Hepatocyte (in vitro differentiated cells): ENCODE measurements at regions not wholly inside any gene's neighbourhood (a gene's known extent, or its start where the extent isn't known, plus 50 kb on each side); places are given as distances from the start of the nearest gene placed in this dataset.

Experiments used
- DNase-seq: peaks from one replicate; pipeline ENCODE4 v3.0.0-alpha.2; 2016; ENCODE audit warnings: low spot score
- H2AFZ ChIP-seq: fragments of 200-600 bp; sonication (generic); 2 replicates; pipeline ENCODE4 v1.6.0; 2016; ENCODE audit warnings: antibody characterized with exemption, mild to moderate bottlenecking
- H3K27ac ChIP-seq: fragments of 200-600 bp; sonication (generic); 2 replicates; pipeline ENCODE4 v1.5.1; 2016; ENCODE audit warnings: mild to moderate bottlenecking
- H3K27me3 ChIP-seq: fragments of 200-600 bp; sonication (generic); 2 replicates; pipeline ENCODE4 v1.6.1; 2016
- H3K36me3 ChIP-seq: fragments of 200-600 bp; sonication (generic); replicated peaks from 2 replicates; pipeline ENCODE4 v1.5.1; 2016; ENCODE audit warnings: low read depth; ENCODE audit not compliant: insufficient read depth
- H3K4me1 ChIP-seq: fragments of 200-600 bp; sonication (generic); 2 replicates; pipeline ENCODE4 v1.5.1; 2016; ENCODE audit warnings: mild to moderate bottlenecking, moderate library complexity; ENCODE audit not compliant: insufficient read depth
- H3K4me2 ChIP-seq: fragments of 200-600 bp; sonication (generic); 2 replicates; pipeline ENCODE4 v1.6.0; 2016
- H3K4me3 ChIP-seq: fragments of 200-600 bp; sonication (generic); 2 replicates; pipeline ENCODE4 v1.5.1; 2016; ENCODE audit warnings: mild to moderate bottlenecking
- H3K79me2 ChIP-seq: fragments of 200-600 bp; sonication (generic); 2 replicates; pipeline ENCODE4 v1.6.0; 2017; ENCODE audit warnings: mild to moderate bottlenecking
- H3K9me2 ChIP-seq: fragments of 200-600 bp; sonication (generic); replicated peaks from 2 replicates; pipeline ENCODE4 v1.6.0; 2017; ENCODE audit warnings: mild to moderate bottlenecking; ENCODE audit not compliant: insufficient read depth
- H3K9me3 ChIP-seq: fragments of 200-600 bp; sonication (generic); 2 replicates; pipeline ENCODE4 v1.5.1; 2016; ENCODE audit warnings: low read depth, mild to moderate bottlenecking
- H4K20me1 ChIP-seq: fragments of 200-600 bp; sonication (generic); 2 replicates; pipeline ENCODE4 v1.6.0; 2016; ENCODE audit warnings: mild to moderate bottlenecking; ENCODE audit not compliant: insufficient read depth, poor library complexity, severe bottlenecking
- CTCF ChIP-seq: fragments of 200-600 bp; sonication (generic); IDR thresholded peaks from 2 replicates; pipeline ENCODE4 v1.5.1; 2016; ENCODE audit warnings: antibody characterized with exemption, mild to moderate bottlenecking; ENCODE audit not compliant: poor library complexity
- EZH2 ChIP-seq: fragments of 200-600 bp; sonication (generic); IDR thresholded peaks from 2 replicates; pipeline ENCODE4 v1.6.1; 2016; ENCODE audit warnings: antibody characterized with exemption, mild to moderate bottlenecking, borderline replicate concordance
- EZH2phosphoT487 ChIP-seq: fragments of 200-600 bp; sonication (generic); IDR thresholded peaks from one replicate; pipeline ENCODE4 v1.6.1; 2018; ENCODE audit warnings: antibody characterized with exemption, mild to moderate bottlenecking, low read depth, moderate library complexity; ENCODE audit not compliant: unreplicated experiment, severe bottlenecking
- WGBS: methylation state at CpG from one replicate; pipeline ENCODE4 v1.1.6; 2016; ENCODE audit warnings: low lambda C conversion rate; ENCODE audit errors: missing lambda C conversion rate; 5-methylcytosine and 5-hydroxymethylcytosine counted together

DNA sequence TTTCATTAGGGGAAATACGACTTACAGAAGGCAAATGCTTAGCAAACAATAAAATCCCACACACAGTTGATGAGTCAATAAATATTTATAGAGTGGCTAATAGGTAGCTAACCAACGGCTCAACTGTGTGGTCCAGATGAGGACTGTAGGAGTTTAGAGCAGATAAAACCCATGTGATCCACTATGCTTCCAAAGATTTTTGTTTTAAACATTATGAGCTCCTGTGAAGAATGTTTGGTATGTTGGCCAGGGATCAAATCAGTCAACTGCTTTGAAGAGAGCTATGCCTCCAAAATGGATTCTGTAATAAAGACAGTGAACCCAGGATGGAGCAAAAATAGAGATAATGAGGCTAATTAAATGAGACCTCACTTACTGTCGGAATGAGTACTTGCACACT lies 72.3 kb upstream of the COL11A1 start:
- Histone ChIP-seq H3K4me2 (peak overlapping the region; percentile 16), H3K79me2 (no peaks in the 10 kb centered on the region), H3K27ac (no peak overlapping the region), H4K20me1 (no peaks in the 10 kb centered on the region), H3K27me3 (no peaks in the 10 kb centered on the region), H2AFZ (no peak overlapping the region), H3K4me1 (no peaks in the 10 kb centered on the region), H3K4me3 (no peak overlapping the region), H3K9me2 (no peaks in the 10 kb centered on the region), H3K36me3 (no peaks in the 10 kb centered on the region), H3K9me3 (no peaks in the 10 kb centered on the region)
- peak; percentile 5 for DNase-seq
- 20% methylated on average over 3 of the region's 3 CpGs for WGBS
- TF ChIP-seq EZH2 (no peak), EZH2phosphoT487 (no peak), CTCF (no peak)

GRCh38 chr1:103177108-103177775 lies 68.9 kb upstream of the COL11A1 start:
- H3K4me3 ChIP-seq = no peak overlapping the region
- H3K27ac ChIP-seq = no peak overlapping the region
- no peak for DNase-seq
- no peaks in the 10 kb centered on the region for H3K9me3 ChIP-seq
- H3K9me2 ChIP-seq = no peaks in the 10 kb centered on the region
- H3K4me1 ChIP-seq = no peaks in the 10 kb centered on the region
- no peak overlapping the region for H2AFZ ChIP-seq
- no peaks in the 10 kb centered on the region for H3K36me3 ChIP-seq
- no peak for TF ChIP-seq CTCF
- TF ChIP-seq EZH2phosphoT487 = no peak
- TF ChIP-seq EZH2 = no peak
- H3K4me2 ChIP-seq = no peak overlapping the region
- no peaks in the 10 kb centered on the region for H3K27me3 ChIP-seq
- WGBS = 60% methylated on average over 6 of the region's 6 CpGs
- H4K20me1 ChIP-seq = no peaks in the 10 kb centered on the region
- no peaks in the 10 kb centered on the region for H3K79me2 ChIP-seq

DNA sequence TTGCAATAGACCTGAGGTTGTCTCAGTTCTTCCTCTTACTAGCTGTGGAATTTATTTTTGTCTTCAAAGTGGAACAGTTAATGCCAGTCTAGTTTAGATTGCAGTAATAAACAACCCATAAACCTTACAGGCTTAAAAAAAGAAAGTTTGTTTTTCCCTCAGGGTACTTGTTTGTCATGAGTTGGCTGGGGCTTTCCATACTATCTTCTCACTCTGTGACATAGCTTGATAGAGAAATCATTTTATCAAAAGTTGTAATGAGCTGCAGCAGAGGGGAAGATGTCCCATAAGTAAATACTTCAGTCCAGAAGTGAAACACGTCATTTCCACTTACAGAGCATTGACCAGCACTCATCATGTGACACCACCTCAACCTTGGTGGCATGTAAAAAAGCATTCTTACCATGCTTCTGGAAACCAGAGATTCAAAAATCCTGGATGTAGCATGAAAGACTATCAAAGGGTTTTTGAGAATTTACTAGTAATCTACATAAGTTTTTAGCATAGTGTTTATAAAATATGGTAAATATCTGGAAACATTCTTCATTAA lies 62.8 kb upstream of the COL11A1 start:
- peak overlapping the region; percentile 31 for H3K27ac ChIP-seq
- H4K20me1 ChIP-seq = no peaks in the 10 kb centered on the region
- H2AFZ ChIP-seq = no peak overlapping the region
- no peaks in the 10 kb centered on the region for H3K9me2 ChIP-seq
- no peaks in the 10 kb centered on the region for H3K9me3 ChIP-seq
- H3K27me3 ChIP-seq = no peaks in the 10 kb centered on the region
- H3K36me3 ChIP-seq = no peaks in the 10 kb centered on the region
- H3K79me2 ChIP-seq = no peaks in the 10 kb centered on the region
- TF ChIP-seq EZH2 = no peak
- TF ChIP-seq CTCF = no peak
- no peak for TF ChIP-seq EZH2phosphoT487
- 33% methylated on average over 1 of the region's 1 CpG for WGBS
- no peaks in the 10 kb centered on the region for H3K4me1 ChIP-seq
- H3K4me2 ChIP-seq = peak overlapping the region; percentile 26
- peak; percentile 6 for DNase-seq
- H3K4me3 ChIP-seq = no peak overlapping the region
